ENCODE measurements at regions not wholly inside any gene's neighbourhood (a gene's known extent, or its start where the extent isn't known, plus 50 kb on each side); places are given as distances from the start of the nearest gene placed in this dataset.

GRCh38 chr9:28900406-28900805, 1327.1 kb upstream of the C9orf72 start:
- no peak overlapping the region for H3K4me3 ChIP-seq (ENCODE audit: low read length)
- TF ChIP-seq ZNF274 (IDR thresholded peaks at IDR 0.05; ENCODE audit: low read depth, low read length) = no peak

DNA sequence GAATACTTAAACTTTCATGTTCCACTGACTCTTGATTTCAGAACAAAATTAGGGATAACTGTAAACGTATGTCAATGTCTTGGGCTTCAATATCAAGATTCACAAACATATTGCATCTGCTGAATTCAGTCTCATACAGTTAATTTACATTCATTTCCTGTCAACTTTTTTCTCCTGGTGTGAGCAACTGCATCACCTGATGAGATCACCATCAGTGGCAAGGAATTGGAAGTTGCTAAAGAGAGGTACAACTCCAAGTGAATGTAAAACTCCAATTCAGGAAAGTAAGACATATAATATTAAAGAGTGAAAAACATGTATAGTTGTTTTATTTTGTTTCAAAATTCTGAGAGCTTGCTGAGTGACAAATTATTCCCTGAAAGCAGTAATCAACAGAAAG, 1336.2 kb upstream of the C9orf72 start:
- no peak overlapping the region for H3K4me3 ChIP-seq (ENCODE audit: low read length)
- no peak for TF ChIP-seq ZNF274 (IDR thresholded peaks at IDR 0.05; ENCODE audit: low read depth, low read length)

DNA sequence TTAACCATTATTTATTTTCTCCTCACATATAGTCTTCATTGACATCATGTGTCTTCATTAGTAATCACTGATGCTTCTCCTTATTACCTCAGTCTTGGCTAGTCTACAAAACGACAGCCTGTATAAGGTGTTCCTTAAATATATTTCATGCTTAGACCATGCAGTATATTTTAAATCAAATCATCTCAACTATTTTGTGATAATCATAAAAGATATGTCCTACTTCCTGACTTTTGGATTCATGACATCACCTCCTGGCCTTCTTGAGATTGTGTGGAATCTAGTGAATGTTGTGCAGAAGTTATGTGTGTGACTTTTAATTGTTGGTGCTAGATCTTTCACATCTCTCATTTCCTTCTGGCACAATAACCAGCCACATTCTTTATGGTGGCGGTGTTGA, 1339.3 kb upstream of the C9orf72 start:
- no peak overlapping the region for H3K4me3 ChIP-seq (ENCODE audit: low read length)
- TF ChIP-seq ZNF274 (IDR thresholded peaks at IDR 0.05; ENCODE audit: low read depth, low read length) = no peak

DNA sequence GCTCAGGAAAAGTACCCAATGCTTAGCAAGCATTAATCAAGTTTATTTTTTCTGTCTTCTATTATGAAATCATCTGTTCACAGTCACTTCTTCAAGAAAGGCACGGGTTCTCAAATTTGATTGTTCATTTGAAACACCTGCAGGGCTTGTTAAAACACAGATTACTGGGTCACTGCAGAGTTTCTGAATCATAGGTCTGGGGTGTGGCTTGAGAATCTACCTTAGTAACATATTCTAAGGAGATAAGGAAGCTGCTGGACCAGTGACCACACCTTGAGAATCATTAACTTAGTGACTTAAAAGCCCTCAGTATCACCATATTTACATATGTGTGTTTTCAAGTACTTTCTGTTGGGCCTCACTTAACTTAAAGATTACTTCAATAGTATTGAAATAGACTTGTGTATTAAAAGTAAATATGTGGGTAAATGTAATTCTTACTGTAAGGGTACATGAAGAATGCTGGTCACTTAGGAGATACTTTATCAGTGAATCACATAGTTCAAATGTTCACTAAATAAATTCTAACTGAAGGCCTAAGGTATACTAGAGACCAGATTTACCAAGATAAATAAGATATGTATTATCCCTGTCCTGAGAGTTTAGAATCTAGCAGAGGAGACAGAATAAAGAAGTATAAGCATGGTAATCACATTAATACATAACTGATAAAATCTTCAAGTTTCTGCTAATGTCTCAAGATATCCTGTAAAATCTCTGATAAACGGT, 1342.1 kb upstream of the C9orf72 start:
- no peak overlapping the region for H3K4me3 ChIP-seq (ENCODE audit: low read length)
- no peak for TF ChIP-seq ZNF274 (IDR thresholded peaks at IDR 0.05; ENCODE audit: low read depth, low read length)

DNA sequence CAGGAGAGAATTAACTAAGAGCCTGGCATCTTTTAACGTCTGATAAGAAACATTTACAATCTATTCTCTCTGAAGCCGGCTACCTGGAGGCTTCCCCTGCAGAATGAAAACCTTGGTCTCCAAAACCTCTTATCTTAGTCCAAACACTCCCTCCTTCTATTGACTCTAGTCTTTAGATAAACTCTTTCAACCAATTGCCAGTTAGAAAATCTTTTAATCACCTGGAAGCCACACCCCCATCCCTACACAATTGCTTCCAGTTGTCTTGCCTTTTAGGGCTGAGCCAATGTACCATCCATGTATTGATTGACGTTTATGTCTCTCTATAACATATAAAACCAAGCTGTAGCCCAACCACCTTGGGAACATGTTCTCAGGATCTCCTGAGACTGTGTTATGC, 1343.1 kb upstream of the C9orf72 start:
- TF ChIP-seq ZNF274 (IDR thresholded peaks at IDR 0.05; ENCODE audit: low read depth, low read length) = no peak
- no peak overlapping the region for H3K4me3 ChIP-seq (ENCODE audit: low read length)

GRCh38 chr9:28921857-28922500, 1348.7 kb upstream of the C9orf72 start:
- TF ChIP-seq ZNF274 (IDR thresholded peaks at IDR 0.05; ENCODE audit: low read depth, low read length) = no peak
- no peak overlapping the region for H3K4me3 ChIP-seq (ENCODE audit: low read length)

DNA sequence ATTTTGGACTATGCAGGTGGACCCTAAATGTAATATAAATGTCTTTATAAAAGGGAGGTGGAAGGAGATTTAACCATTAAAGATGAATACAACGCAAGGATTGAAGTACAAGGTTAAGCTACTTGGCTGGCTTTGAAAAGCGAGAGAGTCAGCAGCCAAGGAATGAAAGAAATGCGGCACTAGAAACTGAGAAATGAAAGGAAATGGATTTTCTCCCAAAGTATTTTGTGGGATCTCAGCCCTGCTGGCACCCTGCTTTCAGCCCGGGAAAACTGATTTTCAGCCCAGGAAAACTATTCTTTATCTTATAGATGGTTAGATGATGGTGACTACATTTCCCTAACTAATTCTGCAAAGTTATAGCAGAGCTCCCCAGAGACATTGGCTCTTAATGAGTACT, 1349.6 kb upstream of the C9orf72 start:
- TF ChIP-seq ZNF274 (IDR thresholded peaks at IDR 0.05; ENCODE audit: low read depth, low read length) = no peak
- no peak overlapping the region for H3K4me3 ChIP-seq (ENCODE audit: low read length)

GRCh38 chr9:28923351-28923750, 1350.1 kb upstream of the C9orf72 start:
- H3K4me3 ChIP-seq (ENCODE audit: low read length) = no peak overlapping the region
- no peak for TF ChIP-seq ZNF274 (IDR thresholded peaks at IDR 0.05; ENCODE audit: low read depth, low read length)

DNA sequence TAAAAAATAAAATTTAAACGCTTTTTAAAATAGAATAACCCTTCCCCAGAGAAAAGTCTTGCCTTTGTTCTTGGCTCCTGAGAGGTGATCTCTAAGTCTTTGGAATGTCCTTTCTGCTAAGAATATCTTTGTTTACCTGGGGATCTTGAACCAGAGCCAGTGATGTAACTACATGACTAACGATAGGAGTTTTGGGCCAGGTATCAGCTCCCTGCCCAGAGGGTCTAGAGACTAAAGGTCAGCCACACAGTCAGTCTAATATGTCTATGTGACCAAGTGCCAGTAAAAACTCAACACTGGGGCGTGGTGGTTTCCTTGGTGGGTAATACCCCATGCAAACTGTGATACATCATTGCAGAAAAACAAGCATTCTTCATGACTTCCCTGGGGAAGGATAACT, 1351.9 kb upstream of the C9orf72 start:
- no peak for TF ChIP-seq ZNF274 (IDR thresholded peaks at IDR 0.05; ENCODE audit: low read depth, low read length)
- H3K4me3 ChIP-seq (ENCODE audit: low read length) = no peak overlapping the region

GRCh38 chr9:28926306-28926705, 1353.0 kb upstream of the C9orf72 start:
- H3K4me3 ChIP-seq (ENCODE audit: low read length) = no peak overlapping the region
- TF ChIP-seq ZNF274 (IDR thresholded peaks at IDR 0.05; ENCODE audit: low read depth, low read length) = no peak

DNA sequence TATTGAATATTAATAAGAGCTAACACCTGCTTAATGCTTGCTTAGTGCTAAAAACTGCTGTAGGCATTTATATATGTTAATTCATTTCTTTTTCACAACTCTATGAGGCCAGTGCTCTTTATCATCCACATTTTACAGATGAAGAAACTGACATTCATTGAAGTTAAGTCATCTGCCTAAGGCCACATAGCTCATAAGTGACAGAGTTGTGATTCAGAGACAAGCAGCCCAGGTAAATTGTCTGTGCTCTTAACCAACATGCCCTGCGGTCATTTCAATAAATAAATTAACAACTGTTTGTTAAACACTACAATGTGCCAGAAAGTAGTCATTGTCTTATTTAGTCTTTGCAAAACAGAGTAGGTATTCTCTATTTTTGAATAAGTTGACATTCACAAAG, 1354.4 kb upstream of the C9orf72 start:
- H3K4me3 ChIP-seq (ENCODE audit: low read length) = no peak overlapping the region
- no peak for TF ChIP-seq ZNF274 (IDR thresholded peaks at IDR 0.05; ENCODE audit: low read depth, low read length)

DNA sequence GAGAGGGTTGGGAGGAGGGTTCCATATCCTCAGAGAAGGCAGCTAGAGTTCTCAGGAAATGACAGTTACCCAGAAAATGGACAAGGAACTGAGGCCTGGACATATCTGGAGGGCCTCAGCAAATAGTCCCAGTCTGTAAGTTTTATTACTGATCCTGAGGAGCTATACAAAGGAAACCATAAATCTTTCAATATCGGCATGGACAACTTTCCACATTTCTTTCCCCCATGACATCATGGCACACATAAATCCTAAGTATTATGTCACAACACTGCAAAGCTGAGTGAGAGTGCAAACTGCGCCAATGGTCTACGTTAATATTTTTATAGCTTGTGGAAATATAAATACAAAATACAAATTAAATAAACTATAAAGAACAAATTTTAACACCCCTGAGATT, 1356.2 kb upstream of the C9orf72 start:
- no peak overlapping the region for H3K4me3 ChIP-seq (ENCODE audit: low read length)
- TF ChIP-seq ZNF274 (IDR thresholded peaks at IDR 0.05; ENCODE audit: low read depth, low read length) = no peak

DNA sequence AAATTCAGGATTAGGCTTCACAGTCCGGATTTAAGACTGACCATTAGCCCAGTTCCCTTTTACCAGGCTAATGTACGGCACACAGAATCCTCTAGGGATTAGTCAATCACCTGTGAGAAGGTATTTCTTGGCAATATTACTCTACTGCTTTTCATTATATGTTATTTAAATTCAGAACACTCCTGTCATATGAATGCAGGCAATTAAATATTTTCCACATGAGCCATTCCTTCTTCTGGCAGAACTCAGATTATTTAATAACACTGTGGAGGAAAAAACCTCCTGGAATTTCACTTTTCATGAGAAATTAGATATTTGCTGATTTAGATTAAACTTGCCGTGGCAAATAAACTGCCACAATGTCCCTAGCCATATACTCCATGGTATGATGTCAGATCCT, 1357.5 kb upstream of the C9orf72 start:
- H3K4me3 ChIP-seq (ENCODE audit: low read length) = no peak overlapping the region
- TF ChIP-seq ZNF274 (IDR thresholded peaks at IDR 0.05; ENCODE audit: low read depth, low read length) = no peak

GRCh38 chr9:28934111-28934510, 1360.8 kb upstream of the C9orf72 start:
- no peak for TF ChIP-seq ZNF274 (IDR thresholded peaks at IDR 0.05; ENCODE audit: low read depth, low read length)
- no peak overlapping the region for H3K4me3 ChIP-seq (ENCODE audit: low read length)

DNA sequence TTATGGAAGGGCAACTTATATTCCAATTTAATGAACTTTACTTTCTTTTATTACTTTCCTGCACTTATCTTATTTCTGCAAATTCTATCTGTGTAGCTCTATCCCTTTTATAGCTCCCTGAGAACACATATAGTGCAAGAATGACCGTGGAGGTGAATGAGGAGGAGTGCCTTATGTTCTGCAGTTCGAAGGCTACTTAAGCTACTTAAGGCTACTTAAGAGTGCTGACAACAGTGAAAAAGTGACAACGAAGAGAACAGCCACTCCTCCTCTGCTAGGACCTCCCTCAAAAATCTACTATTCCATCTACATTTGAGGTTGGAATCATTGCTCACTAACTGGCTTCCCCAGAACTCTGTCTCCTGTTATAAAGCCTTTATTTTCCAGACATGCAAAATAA, 1365.7 kb upstream of the C9orf72 start:
- H3K4me3 ChIP-seq (ENCODE audit: low read length) = no peak overlapping the region
- no peak for TF ChIP-seq ZNF274 (IDR thresholded peaks at IDR 0.05; ENCODE audit: low read depth, low read length)

- TF ChIP-seq ZNF274 (IDR thresholded peaks at IDR 0.05; ENCODE audit: low read depth, low read length) = no peak
- H3K4me3 ChIP-seq (ENCODE audit: low read length) = no peak overlapping the region
These were observed 1368.6 kb upstream of the C9orf72 start for GRCh38 chr9:28941856-28942255.

Data from GM08714 (cell line).